Upper lobe of left lung (tissue), 6 donors: ENCODE measurements at regions not wholly inside any gene's neighbourhood (a gene's known extent, or its start where the extent isn't known, plus 50 kb on each side); places are given as distances from the start of the nearest gene placed in this dataset.

Experiments
- ATAC-seq, 2 donors: fragments of 200-7000 bp; cut with Tn5 transposase; one replicate each; pipeline ENCODE4 v1.9.1; 2022; ENCODE audit warnings: mild to moderate bottlenecking in 2 of 2, moderate library complexity in 2 of 2; ENCODE audit not compliant: low FRiP score in 2 of 2
- DNase-seq, 2 donors: peaks; one replicate each; pipeline ENCODE4 v3.0.0-alpha.2; 2019 to 2020
- H3K27ac ChIP-seq, 4 donors: fragments of 200-600 bp; sonication (generic); one replicate each; pipeline ENCODE4 v1.5.1; 2016 to 2019
- H3K27me3 ChIP-seq, 4 donors: fragments of 200-600 bp; sonication (generic); one replicate each; pipeline ENCODE4 v1.5.1; 2017 to 2019
- H3K36me3 ChIP-seq, 4 donors: fragments of 200-600 bp; sonication (generic); one replicate each; pipeline ENCODE4 v1.5.1; 2016 to 2019
- H3K4me1 ChIP-seq, 4 donors: fragments of 200-600 bp; sonication (generic); one replicate each; pipeline ENCODE4 v1.5.1; 2018 to 2019
- H3K4me3 ChIP-seq, 4 donors: fragments of 200-600 bp; sonication (generic); one replicate each; pipeline ENCODE4 v1.5.1; 2017 to 2019; ENCODE audit warnings: mild to moderate bottlenecking in 2 of 4, moderate library complexity in 1 of 4
- H3K9me3 ChIP-seq, 4 donors: fragments of 200-600 bp; sonication (generic); one replicate each; pipeline ENCODE4 v1.5.1; 2018 to 2019
- CTCF ChIP-seq, 6 experiments: fragments of 450-650 bp in 4 of 6; fragments of 200-600 bp in 2 of 6; sonication (generic) in 2 of 6; IDR thresholded peaks; one replicate each; pipeline ENCODE4 v1.5.1; 2016 to 2019; ENCODE audit warnings: antibody characterized with exemption in 6 of 6
- EP300 ChIP-seq, 4 donors: sonication (generic); formaldehyde crosslinking; IDR thresholded peaks; one replicate each; pipeline ENCODE4 v1.5.1; 2017; ENCODE audit warnings: antibody characterized with exemption in 4 of 4, control low read depth in 2 of 4
- POLR2A ChIP-seq, 4 donors: fragments of 450-650 bp; IDR thresholded peaks; one replicate each; pipeline ENCODE4 v1.5.1; 2016 to 2017; ENCODE audit warnings: antibody characterized with exemption in 4 of 4, mild to moderate bottlenecking in 2 of 4
- POLR2AphosphoS5 ChIP-seq, 2 donors: sonication (generic); formaldehyde crosslinking; IDR thresholded peaks; one replicate each; pipeline ENCODE4 v1.5.1; 2017; ENCODE audit warnings: antibody characterized with exemption in 2 of 2
- WGBS, 2 donors: methylation state at CpG; one replicate each; pipeline ENCODE4 v1.1.5; 2017 to 2018; 5-methylcytosine and 5-hydroxymethylcytosine counted together
- donor health status: DM: no; HTN: no; CAD: no; lungs with moderate emphysema.
- donor health status: DM: no; HTN: yes; CAD: no; lungs with severe emphysema.

- H3K9me3 ChIP-seq: no peaks in the 10 kb centered on the region
- H3K4me1 ChIP-seq: no peaks in the 10 kb centered on the region
- H3K27ac ChIP-seq: no peak overlapping the region
- no peak for TF ChIP-seq EP300 (IDR thresholded peaks at IDR 0.05)
- no peak for TF ChIP-seq CTCF (IDR thresholded peaks at IDR 0.05)
- no peak for TF ChIP-seq POLR2A (IDR thresholded peaks at IDR 0.05)
- no peak for TF ChIP-seq POLR2AphosphoS5 (IDR thresholded peaks at IDR 0.05)
- no peak overlapping the region for H3K4me3 ChIP-seq
- H3K36me3 ChIP-seq: no peaks in the 10 kb centered on the region
- no peaks in the 10 kb centered on the region for H3K27me3 ChIP-seq
- DNase-seq (no peak), ATAC-seq (no peak)
- WGBS, 2 donors: 82 to 84% methylated on average over 4 of the region's 4 CpGs
Observed at GRCh38 chr2:6233993-6234392, 541.8 kb downstream of the SOX11 start.

GRCh38 chr2:6234702-6235101 is 542.5 kb downstream of the SOX11 start:
- ATAC-seq (no peak), DNase-seq (no peak)
- no peaks in the 10 kb centered on the region for H3K36me3 ChIP-seq
- no peaks in the 10 kb centered on the region for H3K9me3 ChIP-seq
- TF ChIP-seq POLR2A (IDR thresholded peaks at IDR 0.05): no peak
- no peak overlapping the region for H3K4me3 ChIP-seq
- WGBS, 2 donors: 86 to 89% methylated on average over 3 of the region's 3 CpGs
- no peak overlapping the region for H3K27ac ChIP-seq
- H3K4me1 ChIP-seq: no peaks in the 10 kb centered on the region
- H3K27me3 ChIP-seq: no peaks in the 10 kb centered on the region

DNA sequence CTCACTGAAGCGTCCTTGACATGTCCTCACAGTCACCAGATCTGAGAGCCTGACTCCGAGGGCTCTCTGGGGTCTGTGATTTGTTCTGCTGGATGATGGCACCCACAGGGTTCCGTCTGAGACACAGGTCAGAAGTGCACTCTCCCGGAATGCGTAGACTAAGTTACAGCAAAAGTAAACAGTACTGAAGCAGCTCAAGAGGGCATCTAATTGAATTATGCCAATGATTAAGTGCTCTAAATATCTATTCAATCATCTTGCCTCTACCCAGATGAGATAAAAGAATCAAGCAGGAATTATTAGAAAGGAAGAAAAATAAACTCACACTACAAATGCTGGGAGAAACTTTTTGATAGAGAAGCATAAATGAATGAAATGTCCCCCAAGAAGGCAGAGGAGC is 544.1 kb downstream of the SOX11 start:
- Histone ChIP-seq H3K27ac (no peak overlapping the region), H3K4me1 (no peaks in the 10 kb centered on the region), H3K27me3 (no peaks in the 10 kb centered on the region), H3K36me3 (no peaks in the 10 kb centered on the region), H3K4me3 (no peak overlapping the region), H3K9me3 (no peaks in the 10 kb centered on the region)
- TF ChIP-seq EP300 (IDR thresholded peaks at IDR 0.05): no peak
- TF ChIP-seq POLR2A (IDR thresholded peaks at IDR 0.05): no peak
- TF ChIP-seq CTCF (IDR thresholded peaks at IDR 0.05): no peak
- no peak for TF ChIP-seq POLR2AphosphoS5 (IDR thresholded peaks at IDR 0.05)
- ATAC-seq: no peak
- no peak for DNase-seq
- WGBS, 2 donors: 50 to 53% methylated on average over 5 of the region's 5 CpGs

DNA sequence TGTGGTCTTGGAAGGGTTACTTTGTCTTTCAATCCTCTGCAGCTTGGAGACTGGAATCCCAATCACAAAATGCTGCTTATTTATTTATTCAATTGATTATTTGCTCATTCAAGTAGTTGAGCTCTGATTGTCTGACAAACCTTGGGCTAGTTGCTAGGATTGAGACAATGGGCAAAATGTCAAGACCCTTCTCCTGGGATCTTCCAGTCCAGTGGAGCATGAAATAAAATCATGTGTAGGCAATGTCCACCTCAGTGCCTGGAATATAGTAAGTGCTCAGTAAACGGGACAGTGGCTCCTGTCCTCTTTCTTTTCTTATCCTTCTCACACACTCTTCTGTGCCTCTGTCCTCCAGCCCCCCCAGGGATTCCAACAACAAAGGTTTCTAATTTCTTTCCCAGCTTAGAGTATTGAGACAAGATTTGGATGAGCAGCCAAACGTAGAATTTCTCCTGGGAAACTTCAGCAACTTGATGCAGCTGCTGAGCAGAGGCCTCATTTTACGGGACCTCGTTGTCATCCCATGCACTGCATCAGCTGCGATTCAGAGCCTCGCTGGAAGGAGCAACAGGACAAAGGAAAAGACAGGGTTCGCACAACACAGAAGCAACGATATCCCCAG is 545.0 kb downstream of the SOX11 start:
- WGBS, 2 donors: 87 to 94% methylated on average over 8 of the region's 8 CpGs
- no peak for TF ChIP-seq POLR2AphosphoS5 (IDR thresholded peaks at IDR 0.05)
- TF ChIP-seq CTCF (IDR thresholded peaks at IDR 0.05): no peak
- no peak for TF ChIP-seq EP300 (IDR thresholded peaks at IDR 0.05)
- TF ChIP-seq POLR2A (IDR thresholded peaks at IDR 0.05): no peak
- Histone ChIP-seq H3K27ac (no peak overlapping the region), H3K36me3 (no peaks in the 10 kb centered on the region), H3K4me1 (no peaks in the 10 kb centered on the region), H3K4me3 (no peak overlapping the region), H3K27me3 (no peaks in the 10 kb centered on the region), H3K9me3 (peaks cover 0 to 3% (median 0%) of the 10 kb centered on the region in 4 donors)
- ATAC-seq (no peak), DNase-seq (no peak)

GRCh38 chr2:6249557-6249956 is 557.4 kb downstream of the SOX11 start:
- Histone ChIP-seq H3K9me3 (no peaks in the 10 kb centered on the region), H3K27ac (no peak overlapping the region), H3K4me1 (no peaks in the 10 kb centered on the region), H3K36me3 (no peaks in the 10 kb centered on the region), H3K4me3 (no peak overlapping the region), H3K27me3 (no peaks in the 10 kb centered on the region)
- WGBS, 2 donors: 78 to 84% methylated on average over 5 of the region's 5 CpGs
- DNase-seq: no peak
- no peak for ATAC-seq
- TF ChIP-seq CTCF (IDR thresholded peaks at IDR 0.05) (no peak), POLR2A (IDR thresholded peaks at IDR 0.05) (no peak), POLR2AphosphoS5 (IDR thresholded peaks at IDR 0.05) (no peak), EP300 (IDR thresholded peaks at IDR 0.05) (no peak)
